ENCODE measurements at regions not wholly inside any gene's neighbourhood (a gene's known extent, or its start where the extent isn't known, plus 50 kb on each side); places are given as distances from the start of the nearest gene placed in this dataset.
"Not testable (repeated sequence)": the region's sequence is repeated elsewhere in the genome, so short reads cannot be mapped to it uniquely, and the experiment has no call there.

GRCh38 chr13:44664308-44664707, 88.2 kb upstream of the TSC22D1 start:
- no peak for DNase-seq

- DNase-seq = no peak
Observed at GRCh38 chr13:44662515-44662914, 86.4 kb upstream of the TSC22D1 start.

- no peak for DNase-seq
Observed at GRCh38 chr13:44661936-44662335, 85.8 kb upstream of the TSC22D1 start.

GRCh38 chr13:44660050-44660449, 83.9 kb upstream of the TSC22D1 start:
- DNase-seq = no peak

- no peak for DNase-seq
Observed at GRCh38 chr13:44652962-44653660, 77.0 kb upstream of the TSC22D1 start.

- no peak for DNase-seq
Observed at GRCh38 chr13:44652168-44652567, 76.0 kb upstream of the TSC22D1 start.

- no peak for DNase-seq
Observed at GRCh38 chr13:44651724-44652123, 75.6 kb upstream of the TSC22D1 start.

GRCh38 chr13:44651209-44651608, 75.1 kb upstream of the TSC22D1 start:
- no peak for DNase-seq

GRCh38 chr13:44649834-44650233, 73.7 kb upstream of the TSC22D1 start:
- no peak for DNase-seq

- peak; percentile 77 for DNase-seq
Observed at GRCh38 chr13:44649104-44649428, 72.9 kb upstream of the TSC22D1 start.

- peak; percentile 42 for DNase-seq
Observed at GRCh38 chr13:44648392-44649103, 72.4 kb upstream of the TSC22D1 start.

GRCh38 chr13:44647560-44647959, 71.4 kb upstream of the TSC22D1 start:
- not testable (repeated sequence) for DNase-seq

- DNase-seq = no peak
Observed at GRCh38 chr13:44646044-44646443, 69.9 kb upstream of the TSC22D1 start.

- DNase-seq = no peak
Observed at GRCh38 chr13:44643256-44643655, 67.1 kb upstream of the TSC22D1 start.

GRCh38 chr13:44637581-44637980, 61.5 kb upstream of the TSC22D1 start:
- no peak for DNase-seq

- DNase-seq = no peak
Observed at GRCh38 chr13:44629465-44630183, 53.5 kb upstream of the TSC22D1 start.

- not testable (repeated sequence) for DNase-seq
Observed at GRCh38 chr13:44628826-44629225, 52.7 kb upstream of the TSC22D1 start.

- no peak for DNase-seq
Observed at GRCh38 chr13:44627441-44627840, 51.3 kb upstream of the TSC22D1 start.

GRCh38 chr13:44626176-44626575, 50.0 kb upstream of the TSC22D1 start:
- DNase-seq = no peak
